ENCODE measurements at regions not wholly inside any gene's neighbourhood (a gene's known extent, or its start where the extent isn't known, plus 50 kb on each side); places are given as distances from the start of the nearest gene placed in this dataset.

DNA sequence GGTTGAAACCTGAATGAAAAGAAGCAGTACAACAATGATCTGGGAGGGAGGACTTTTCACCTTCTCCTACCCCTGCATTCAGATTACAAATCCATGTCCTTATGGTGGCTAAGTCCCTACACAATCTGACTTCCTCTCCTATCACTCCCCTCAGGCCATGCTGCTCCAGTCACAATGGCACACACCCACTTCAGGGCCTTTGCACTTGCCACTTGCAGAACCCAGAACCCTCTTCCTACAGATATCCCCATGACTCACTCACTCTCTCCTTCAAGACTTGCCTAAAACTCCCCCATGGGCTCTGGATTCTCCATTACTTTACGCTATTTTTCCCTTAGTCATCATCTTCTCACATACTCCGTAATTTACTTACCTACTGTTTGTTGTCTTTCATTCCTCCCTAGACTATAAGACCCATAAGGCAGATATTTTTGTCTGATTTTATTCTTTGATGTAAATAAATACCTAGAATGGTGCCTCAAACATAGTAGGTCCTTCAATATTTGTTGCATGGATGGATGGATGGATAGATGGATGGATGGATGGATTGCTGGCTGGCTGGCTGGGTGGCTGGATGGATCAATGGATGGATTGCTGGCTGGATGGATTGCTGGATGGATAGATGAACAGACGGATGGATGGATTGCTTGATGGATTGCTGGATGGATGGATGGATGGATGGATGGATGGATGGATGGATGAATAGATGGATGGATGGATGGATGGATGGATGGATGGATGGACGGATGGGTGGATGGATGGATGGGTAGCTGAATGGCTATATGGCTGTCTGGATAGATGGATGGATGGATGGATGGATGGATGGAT is 94.7 kb upstream of the NAV2 start:
- TF ChIP-seq BACH1 (IDR thresholded peaks at IDR 0.05; ENCODE audit: low read length) (no peak), SP1 (IDR thresholded peaks at IDR 0.05; ENCODE audit: low read depth, low read length) (no peak), SIX5 (IDR thresholded peaks at IDR 0.05; ENCODE audit: low read depth, low read length) (no peak), FOSL1 (IDR thresholded peaks at IDR 0.05; ENCODE audit: insufficient read depth, low read depth, low read length) (no peak), RAD21 (IDR thresholded peaks at IDR 0.05 in 1 of 2, conservative IDR thresholded peaks at IDR 0.05 in 1 of 2; ENCODE audit: low read depth in 2 of 2, low read length in 2 of 2) (no peak), TBP (IDR thresholded peaks at IDR 0.05; ENCODE audit: low read depth, low read length) (no peak), POLR2A (IDR thresholded peaks at IDR 0.05; ENCODE audit: control extremely low read depth in 1 of 2, low read depth in 2 of 2, low read length in 2 of 2) (no peak)
- TF ChIP-seq, protein P1, sequence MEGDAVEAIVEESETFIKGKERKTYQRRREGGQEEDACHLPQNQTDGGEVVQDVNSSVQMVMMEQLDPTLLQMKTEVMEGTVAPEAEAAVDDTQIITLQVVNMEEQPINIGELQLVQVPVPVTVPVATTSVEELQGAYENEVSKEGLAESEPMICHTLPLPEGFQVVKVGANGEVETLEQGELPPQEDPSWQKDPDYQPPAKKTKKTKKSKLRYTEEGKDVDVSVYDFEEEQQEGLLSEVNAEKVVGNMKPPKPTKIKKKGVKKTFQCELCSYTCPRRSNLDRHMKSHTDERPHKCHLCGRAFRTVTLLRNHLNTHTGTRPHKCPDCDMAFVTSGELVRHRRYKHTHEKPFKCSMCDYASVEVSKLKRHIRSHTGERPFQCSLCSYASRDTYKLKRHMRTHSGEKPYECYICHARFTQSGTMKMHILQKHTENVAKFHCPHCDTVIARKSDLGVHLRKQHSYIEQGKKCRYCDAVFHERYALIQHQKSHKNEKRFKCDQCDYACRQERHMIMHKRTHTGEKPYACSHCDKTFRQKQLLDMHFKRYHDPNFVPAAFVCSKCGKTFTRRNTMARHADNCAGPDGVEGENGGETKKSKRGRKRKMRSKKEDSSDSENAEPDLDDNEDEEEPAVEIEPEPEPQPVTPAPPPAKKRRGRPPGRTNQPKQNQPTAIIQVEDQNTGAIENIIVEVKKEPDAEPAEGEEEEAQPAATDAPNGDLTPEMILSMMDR (IDR thresholded peaks at IDR 0.05; ENCODE audit: control extremely low read depth in 1 of 3, insufficient read depth in 1 of 3, low read depth in 1 of 3, low read length in 3 of 3), result no peak
- TF ChIP-seq, protein P2, sequence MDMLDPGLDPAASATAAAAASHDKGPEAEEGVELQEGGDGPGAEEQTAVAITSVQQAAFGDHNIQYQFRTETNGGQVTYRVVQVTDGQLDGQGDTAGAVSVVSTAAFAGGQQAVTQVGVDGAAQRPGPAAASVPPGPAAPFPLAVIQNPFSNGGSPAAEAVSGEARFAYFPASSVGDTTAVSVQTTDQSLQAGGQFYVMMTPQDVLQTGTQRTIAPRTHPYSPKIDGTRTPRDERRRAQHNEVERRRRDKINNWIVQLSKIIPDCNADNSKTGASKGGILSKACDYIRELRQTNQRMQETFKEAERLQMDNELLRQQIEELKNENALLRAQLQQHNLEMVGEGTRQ (IDR thresholded peaks at IDR 0.05; ENCODE audit: low read length), result no peak
